ENCODE measurements at regions not wholly inside any gene's neighbourhood (a gene's known extent, or its start where the extent isn't known, plus 50 kb on each side); places are given as distances from the start of the nearest gene placed in this dataset.

GRCh38 chr22:27667121-27667843, 134.3 kb downstream of the MN1 start:
- TF ChIP-seq CTCF (IDR thresholded peaks at IDR 0.05 in 4 of 5, conservative IDR thresholded peaks at IDR 0.05 in 1 of 5): no peak
- TF ChIP-seq POLR2A (IDR thresholded peaks at IDR 0.05): no peak

All from gastrocnemius medialis (tissue), 4 donors.